Trophoblast cell (in vitro differentiated cells and primary cell): ENCODE measurements at regions not wholly inside any gene's neighbourhood (a gene's known extent, or its start where the extent isn't known, plus 50 kb on each side); places are given as distances from the start of the nearest gene placed in this dataset.

Source experiments
- DNase-seq, 2 donors: peaks; one replicate each; pipeline ENCODE4 v3.0.0-alpha.2; 2016
- H2AFZ ChIP-seq: 2 replicates; pipeline ENCODE4 v1.6.1; 2013; ENCODE audit warnings: low read length, moderate library complexity, mild to moderate bottlenecking; ENCODE audit not compliant: insufficient read depth, poor library complexity
- H2AK5ac ChIP-seq: 2 replicates; pipeline ENCODE4 v1.6.1; 2013; ENCODE audit warnings: mild to moderate bottlenecking, low read length
- H2BK120ac ChIP-seq: 2 replicates; pipeline ENCODE4 v1.6.1; 2013; ENCODE audit warnings: low read length, mild to moderate bottlenecking, moderate library complexity; ENCODE audit not compliant: insufficient read depth, poor library complexity
- H2BK12ac ChIP-seq: 2 replicates; pipeline ENCODE4 v1.6.1; 2013; ENCODE audit warnings: mild to moderate bottlenecking, low read length, moderate library complexity
- H2BK5ac ChIP-seq: 2 replicates; pipeline ENCODE4 v1.6.1; 2013; ENCODE audit warnings: low read length, low read depth, moderate library complexity, mild to moderate bottlenecking; ENCODE audit not compliant: poor library complexity
- H3K14ac ChIP-seq: 2 replicates; pipeline ENCODE4 v1.6.1; 2013; ENCODE audit warnings: mild to moderate bottlenecking, low read length
- H3K18ac ChIP-seq: 2 replicates; pipeline ENCODE4 v1.6.1; 2013; ENCODE audit warnings: mild to moderate bottlenecking, low read length
- H3K23ac ChIP-seq: 2 replicates; pipeline ENCODE4 v1.6.1; 2013; ENCODE audit warnings: low read length
- H3K27ac ChIP-seq: 2 replicates; pipeline ENCODE4 v1.5.1; 2013; ENCODE audit warnings: low read depth, mild to moderate bottlenecking, inconsistent platforms, low read length, moderate library complexity
- H3K27me3 ChIP-seq: 2 replicates; pipeline ENCODE4 v1.6.1; 2013; ENCODE audit warnings: inconsistent platforms, mild to moderate bottlenecking, low read length, moderate library complexity; ENCODE audit not compliant: insufficient read depth
- H3K36me3 ChIP-seq, 2 experiments: 1 replicate in 1 of 2; 2 replicates in 1 of 2; pipeline ENCODE4 v1.6.1; 2013; ENCODE audit warnings: low read length in 2 of 2, mild to moderate bottlenecking in 2 of 2, moderate library complexity in 1 of 2; ENCODE audit not compliant: insufficient read depth in 2 of 2, control insufficient read depth in 1 of 2
- H3K4ac ChIP-seq: 2 replicates; pipeline ENCODE4 v1.6.1; 2013; ENCODE audit warnings: low read depth, mild to moderate bottlenecking, low read length, moderate library complexity
- H3K4me1 ChIP-seq, 2 experiments: 1 replicate in 1 of 2; 2 replicates in 1 of 2; pipeline ENCODE4 v1.6.1; 2013; ENCODE audit warnings: low read length in 2 of 2, mild to moderate bottlenecking in 2 of 2, moderate library complexity in 1 of 2; ENCODE audit not compliant: insufficient read depth in 2 of 2, control insufficient read depth in 1 of 2
- H3K4me2 ChIP-seq: 2 replicates; pipeline ENCODE4 v1.6.1; 2013; ENCODE audit warnings: inconsistent platforms, mild to moderate bottlenecking, low read length, moderate library complexity
- H3K4me3 ChIP-seq: 2 replicates; pipeline ENCODE4 v1.5.1; 2013; ENCODE audit warnings: mild to moderate bottlenecking, low read depth, low read length, inconsistent platforms
- H3K79me1 ChIP-seq: one replicate; pipeline ENCODE4 v1.6.1; 2013; ENCODE audit warnings: low read length
- H3K79me2 ChIP-seq: 2 replicates; pipeline ENCODE4 v1.6.1; 2013; ENCODE audit warnings: low read length, mild to moderate bottlenecking; ENCODE audit not compliant: control insufficient read depth, insufficient read depth, poor library complexity
- H3K9ac ChIP-seq: 2 replicates; pipeline ENCODE4 v1.6.1; 2013; ENCODE audit warnings: mild to moderate bottlenecking, low read length
- H3K9me3 ChIP-seq: 2 replicates; pipeline ENCODE4 v1.6.1; 2013; ENCODE audit warnings: low read depth, mild to moderate bottlenecking, control low read depth, inconsistent platforms, low read length; ENCODE audit not compliant: insufficient read depth
- H4K12ac ChIP-seq: 2 replicates; pipeline ENCODE4 v1.6.1; 2013; ENCODE audit warnings: low read depth, mild to moderate bottlenecking, low read length, moderate library complexity
- H4K8ac ChIP-seq: 2 replicates; pipeline ENCODE4 v1.6.1; 2013; ENCODE audit warnings: low read depth, mild to moderate bottlenecking, low read length, moderate library complexity
- H4K91ac ChIP-seq: one replicate; pipeline ENCODE4 v1.6.1; 2013; ENCODE audit warnings: low read depth, mild to moderate bottlenecking, low read length, moderate library complexity
- WGBS: extraction: QIAGEN DNeasy Blood & Tissue Kit; methylation state at CpG from one replicate; pipeline ENCODE4 v1.1.7; 2013; ENCODE audit warnings: missing lambda C conversion rate; ENCODE audit not compliant: insufficient read length, insufficient coverage; ENCODE audit errors: extremely low coverage; 5-methylcytosine and 5-hydroxymethylcytosine counted together

DNA sequence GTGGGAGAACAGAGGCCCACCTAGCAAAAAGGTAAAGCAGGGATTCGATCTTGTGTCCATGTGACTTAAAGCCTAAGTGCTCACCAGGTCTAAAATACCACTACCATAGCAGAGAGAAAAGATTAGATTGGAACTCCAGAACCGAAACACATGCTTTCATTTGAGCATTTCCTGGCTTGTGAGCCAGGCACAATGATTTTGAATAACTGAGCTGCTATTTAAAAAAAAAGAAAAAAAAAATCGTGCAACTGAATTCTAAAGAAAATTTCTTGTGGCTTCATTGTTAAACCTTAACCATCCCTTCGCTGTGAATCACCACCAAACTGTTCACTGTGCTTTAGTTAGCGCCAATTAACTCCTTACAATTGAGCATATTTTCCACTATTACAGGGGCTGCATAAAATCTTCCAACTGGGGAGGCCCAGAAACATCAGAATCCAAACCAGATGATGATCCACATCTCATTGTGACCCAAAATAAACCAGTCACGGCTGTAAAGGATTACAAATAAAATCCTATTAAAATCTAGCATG is 366.4 kb upstream of the ERCC4 start:
- H2BK12ac ChIP-seq = no peak overlapping the region
- no peak overlapping the region for H3K27ac ChIP-seq
- H3K36me3 ChIP-seq = no peaks in the 10 kb centered on the region
- no peak overlapping the region for H3K18ac ChIP-seq
- H3K9me3 ChIP-seq = no peaks in the 10 kb centered on the region
- no peak overlapping the region for H3K4ac ChIP-seq
- H2AFZ ChIP-seq = no peak overlapping the region
- no peak overlapping the region for H3K4me3 ChIP-seq
- no peak overlapping the region for H4K8ac ChIP-seq
- no peaks in the 10 kb centered on the region for H3K4me1 ChIP-seq
- no peak overlapping the region for H3K23ac ChIP-seq
- no peak overlapping the region for H2AK5ac ChIP-seq
- no peaks in the 10 kb centered on the region for H3K79me2 ChIP-seq
- WGBS = no CpG with 5 or more reads among the region's 6 CpGs
- H3K9ac ChIP-seq = no peak overlapping the region
- no peak overlapping the region for H4K91ac ChIP-seq
- no peak overlapping the region for H2BK5ac ChIP-seq
- no peak overlapping the region for H3K14ac ChIP-seq
- no peaks in the 10 kb centered on the region for H3K27me3 ChIP-seq
- no peak overlapping the region for H3K4me2 ChIP-seq
- no peak overlapping the region for H2BK120ac ChIP-seq
- no peak overlapping the region for H4K12ac ChIP-seq
- DNase-seq = no peak
- no peaks in the 10 kb centered on the region for H3K79me1 ChIP-seq

GRCh38 chr16:13554005-13554404 is 365.9 kb upstream of the ERCC4 start:
- no peak overlapping the region for H2AFZ ChIP-seq
- H3K9me3 ChIP-seq = no peaks in the 10 kb centered on the region
- H4K8ac ChIP-seq = no peak overlapping the region
- no peak overlapping the region for H3K18ac ChIP-seq
- no peaks in the 10 kb centered on the region for H3K79me1 ChIP-seq
- no peak overlapping the region for H3K4me3 ChIP-seq
- H2AK5ac ChIP-seq = no peak overlapping the region
- H3K79me2 ChIP-seq = no peaks in the 10 kb centered on the region
- H3K4me1 ChIP-seq = no peaks in the 10 kb centered on the region
- H2BK12ac ChIP-seq = no peak overlapping the region
- H3K9ac ChIP-seq = no peak overlapping the region
- H3K36me3 ChIP-seq = no peaks in the 10 kb centered on the region
- no peak overlapping the region for H3K4ac ChIP-seq
- H3K27ac ChIP-seq = no peak overlapping the region
- H3K14ac ChIP-seq = no peak overlapping the region
- H2BK120ac ChIP-seq = no peak overlapping the region
- H4K12ac ChIP-seq = no peak overlapping the region
- no peak overlapping the region for H3K23ac ChIP-seq
- no peak overlapping the region for H3K4me2 ChIP-seq
- H2BK5ac ChIP-seq = no peak overlapping the region
- H3K27me3 ChIP-seq = no peaks in the 10 kb centered on the region
- DNase-seq = no peak
- H4K91ac ChIP-seq = no peak overlapping the region

- Histone ChIP-seq H4K91ac (no peak overlapping the region), H3K79me1 (no peaks in the 10 kb centered on the region), H3K36me3 (no peaks in the 10 kb centered on the region), H4K12ac (no peak overlapping the region), H4K8ac (no peak overlapping the region), H3K4me2 (no peak overlapping the region), H2AK5ac (no peak overlapping the region), H3K4me3 (no peak overlapping the region), H3K79me2 (no peaks in the 10 kb centered on the region), H3K9me3 (no peaks in the 10 kb centered on the region), H3K27me3 (no peaks in the 10 kb centered on the region), H3K18ac (no peak overlapping the region), H3K4ac (no peak overlapping the region), H3K9ac (no peak overlapping the region), H3K14ac (no peak overlapping the region), H3K23ac (no peak overlapping the region), H3K27ac (no peak overlapping the region), H2BK120ac (no peak overlapping the region), H2BK5ac (no peak overlapping the region), H3K4me1 (no peaks in the 10 kb centered on the region), H2AFZ (no peak overlapping the region), H2BK12ac (no peak overlapping the region)
- no peak for DNase-seq
- WGBS = no CpG with 5 or more reads among the region's 5 CpGs
Observed at GRCh38 chr16:13554643-13555042, 365.3 kb upstream of the ERCC4 start.

DNA sequence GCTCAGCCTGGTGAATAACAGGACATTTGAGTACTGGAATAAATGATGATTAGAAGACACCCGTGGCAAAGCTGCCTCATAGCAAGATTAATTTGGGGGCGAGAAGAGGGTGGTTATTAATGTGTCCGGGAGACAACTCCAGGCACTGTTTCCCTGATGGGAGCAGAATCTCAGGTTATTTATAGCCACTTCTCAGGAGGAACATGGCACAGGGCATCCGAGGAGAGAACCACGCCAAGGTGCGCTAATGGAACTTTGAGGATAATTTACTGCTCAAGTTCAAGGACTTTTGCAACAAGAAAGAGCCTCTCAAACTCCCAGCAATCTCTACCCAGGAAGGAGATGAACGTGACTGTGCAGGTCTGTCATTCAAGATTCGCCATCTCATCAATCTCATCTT is 362.5 kb upstream of the ERCC4 start:
- no peak for DNase-seq
- no peak overlapping the region for H3K18ac ChIP-seq
- no peak overlapping the region for H3K27ac ChIP-seq
- no peak overlapping the region for H2AK5ac ChIP-seq
- no peak overlapping the region for H2BK5ac ChIP-seq
- H3K4me1 ChIP-seq = no peaks in the 10 kb centered on the region
- H3K4me3 ChIP-seq = no peak overlapping the region
- H3K23ac ChIP-seq = no peak overlapping the region
- H3K14ac ChIP-seq = no peak overlapping the region
- H3K79me1 ChIP-seq = no peaks in the 10 kb centered on the region
- no peaks in the 10 kb centered on the region for H3K79me2 ChIP-seq
- no peak overlapping the region for H4K12ac ChIP-seq
- no peaks in the 10 kb centered on the region for H3K27me3 ChIP-seq
- H3K4me2 ChIP-seq = no peak overlapping the region
- no peaks in the 10 kb centered on the region for H3K9me3 ChIP-seq
- WGBS = no CpG with 5 or more reads among the region's 8 CpGs
- H3K36me3 ChIP-seq = no peaks in the 10 kb centered on the region
- H2BK12ac ChIP-seq = no peak overlapping the region
- no peak overlapping the region for H3K4ac ChIP-seq
- no peak overlapping the region for H2BK120ac ChIP-seq
- no peak overlapping the region for H4K8ac ChIP-seq
- H2AFZ ChIP-seq = no peak overlapping the region
- H3K9ac ChIP-seq = no peak overlapping the region
- H4K91ac ChIP-seq = no peak overlapping the region
